ENCODE measurements at regions not wholly inside any gene's neighbourhood (a gene's known extent, or its start where the extent isn't known, plus 50 kb on each side); places are given as distances from the start of the nearest gene placed in this dataset.

DNA sequence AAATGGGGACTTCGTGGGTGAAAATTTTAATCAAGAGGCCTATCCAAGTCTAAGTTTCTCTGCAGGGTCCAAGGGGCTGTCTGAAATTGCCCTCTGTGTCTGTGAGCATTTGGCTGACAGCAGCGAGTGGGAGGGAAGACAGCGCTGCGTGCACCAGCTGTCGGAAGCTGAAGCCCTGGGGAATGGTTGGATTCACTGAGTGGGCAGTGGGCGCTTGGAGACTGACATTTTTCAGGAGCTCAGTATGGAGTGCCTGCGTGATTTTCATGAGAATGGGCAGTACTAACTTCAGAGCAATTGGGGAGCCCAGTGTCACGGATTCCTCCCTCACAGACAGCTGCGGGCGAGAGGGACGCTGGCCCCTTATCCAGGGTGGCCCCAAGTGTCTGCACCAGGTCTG is 388.8 kb upstream of the B3GAT1 start:
- DNase-seq (ENCODE audit: low spot score), result no peak

DNA sequence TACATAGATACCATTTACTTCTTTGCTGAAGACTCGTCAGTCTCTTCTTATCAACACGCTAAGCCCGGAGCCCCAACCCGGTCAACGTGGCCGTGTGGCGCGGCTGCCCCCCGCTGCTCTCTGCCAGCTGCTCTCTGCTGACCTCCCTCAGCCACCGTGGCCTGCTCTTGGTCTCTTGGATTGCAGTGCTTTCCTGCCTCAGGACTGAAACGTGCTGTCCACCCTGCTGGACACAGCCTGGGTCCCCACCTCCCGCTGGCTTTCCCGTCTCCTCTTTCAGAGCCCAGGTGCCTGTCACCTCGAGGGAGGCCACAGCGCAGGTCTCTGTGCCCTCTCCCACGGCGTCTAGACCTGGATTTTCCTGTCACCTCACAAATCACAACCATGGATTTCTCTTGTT is 388.1 kb upstream of the B3GAT1 start:
- DNase-seq (ENCODE audit: low spot score), result no peak

DNA sequence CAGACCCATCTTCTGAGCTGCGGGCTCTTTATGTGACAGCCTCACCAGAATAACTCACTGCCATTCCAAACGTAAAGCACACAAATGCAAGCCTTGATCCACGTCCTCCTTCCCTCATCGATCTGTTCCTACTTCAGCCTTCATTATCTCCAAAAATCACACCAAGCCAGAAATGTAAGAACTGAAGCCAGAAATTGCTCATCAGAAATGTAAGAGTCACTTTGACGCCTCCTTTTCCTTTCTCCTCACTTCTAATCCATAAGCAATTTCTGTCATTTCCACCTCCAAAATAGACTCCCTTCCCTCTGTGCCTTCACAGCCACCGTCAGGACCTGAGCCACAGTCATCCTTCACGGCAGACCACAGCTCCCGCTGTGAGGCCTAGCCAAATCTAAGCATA is 387.3 kb upstream of the B3GAT1 start:
- no peak for DNase-seq (ENCODE audit: low spot score)

DNA sequence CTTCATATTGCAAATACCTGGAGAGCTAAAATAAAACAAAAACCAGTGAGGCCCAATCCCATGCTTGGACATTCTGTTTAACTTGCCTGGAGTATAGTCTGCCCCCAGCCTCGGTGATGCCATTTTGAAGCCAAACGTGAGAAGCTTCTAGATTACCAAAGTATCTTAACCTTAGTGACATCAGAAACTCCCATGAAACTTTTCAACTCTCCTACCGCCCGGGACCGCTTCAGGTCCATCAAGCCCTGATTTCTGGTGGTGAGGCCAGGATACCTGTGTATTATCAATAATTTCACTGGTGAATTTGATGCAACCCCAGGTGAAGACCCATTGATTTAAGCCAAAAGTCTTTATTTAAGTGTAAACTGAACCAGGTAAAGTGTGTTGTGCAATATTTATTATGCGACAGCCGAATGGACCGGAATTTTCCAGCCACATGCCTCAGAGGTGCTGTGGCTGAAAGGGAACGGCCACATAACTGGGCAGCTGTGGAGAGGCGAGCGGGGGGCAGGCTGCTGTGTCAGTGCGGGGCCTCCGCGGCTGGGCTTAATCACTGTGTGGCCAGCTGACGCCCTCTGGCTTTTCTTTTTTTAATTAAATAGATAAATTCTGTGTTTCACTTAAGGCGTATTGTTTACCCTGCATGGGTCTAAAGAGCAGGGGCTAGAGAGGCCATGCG is 385.5 kb upstream of the B3GAT1 start:
- no peak for DNase-seq (ENCODE audit: low spot score)

DNA sequence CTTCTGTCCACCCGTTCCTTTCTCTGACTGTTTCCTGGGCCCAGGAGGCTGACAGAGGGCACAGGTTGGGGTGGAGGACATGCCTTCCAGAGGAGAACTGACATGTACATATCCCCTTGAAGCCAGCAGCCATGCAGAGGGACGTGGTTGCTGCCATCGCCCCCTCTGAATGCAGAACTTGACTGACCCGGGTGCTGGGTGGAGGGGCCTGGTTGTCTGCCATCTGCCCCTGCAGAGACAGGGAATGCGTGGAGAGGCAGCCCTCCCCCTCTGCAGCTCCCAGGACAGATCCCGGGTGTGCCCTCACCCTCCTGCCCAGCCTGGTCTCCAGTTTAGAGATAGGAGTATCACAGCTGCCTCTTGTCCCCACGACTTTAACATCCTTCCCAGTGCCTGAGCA is 383.0 kb upstream of the B3GAT1 start:
- no peak for DNase-seq (ENCODE audit: low spot score)

DNA sequence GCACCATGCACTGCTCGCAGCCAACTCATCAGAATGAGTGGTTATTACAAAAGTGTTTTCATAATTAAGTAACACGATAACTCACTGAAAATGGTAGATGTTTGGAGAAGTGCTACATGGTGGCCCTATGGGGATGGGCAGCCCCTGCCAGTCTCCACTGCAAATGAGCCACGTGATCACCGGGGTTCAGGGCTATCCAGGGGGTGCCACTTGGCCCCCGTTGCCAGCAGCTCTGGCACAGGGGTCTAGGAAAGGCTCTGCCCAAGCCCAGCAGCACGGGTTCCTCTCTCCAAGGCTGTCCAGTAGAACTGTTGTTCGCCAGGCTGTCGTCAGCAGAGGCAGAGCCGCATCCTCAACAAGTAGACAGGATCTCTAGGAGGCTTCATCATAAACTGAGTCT is 382.1 kb upstream of the B3GAT1 start:
- no peak for DNase-seq (ENCODE audit: low spot score)

DNA sequence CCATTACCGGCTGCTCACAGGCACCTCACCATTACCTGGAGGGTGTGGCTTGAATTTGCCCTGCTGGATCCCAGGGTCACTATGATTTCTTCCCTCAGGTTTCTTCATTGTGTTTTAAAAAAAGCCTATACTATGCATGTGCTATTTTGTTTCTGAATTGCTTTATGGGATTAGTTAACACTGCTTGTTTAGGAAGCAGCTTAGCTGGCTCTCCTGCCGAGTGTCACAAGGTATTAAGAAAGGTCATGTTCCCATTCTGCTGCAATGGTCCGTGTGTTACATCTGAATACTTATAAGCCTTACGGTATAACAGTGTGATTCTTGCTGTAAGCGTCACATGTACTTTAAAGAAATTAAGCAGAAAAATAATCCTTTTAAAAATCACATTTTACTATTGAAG is 380.6 kb upstream of the B3GAT1 start:
- DNase-seq (ENCODE audit: low spot score), result no peak

DNA sequence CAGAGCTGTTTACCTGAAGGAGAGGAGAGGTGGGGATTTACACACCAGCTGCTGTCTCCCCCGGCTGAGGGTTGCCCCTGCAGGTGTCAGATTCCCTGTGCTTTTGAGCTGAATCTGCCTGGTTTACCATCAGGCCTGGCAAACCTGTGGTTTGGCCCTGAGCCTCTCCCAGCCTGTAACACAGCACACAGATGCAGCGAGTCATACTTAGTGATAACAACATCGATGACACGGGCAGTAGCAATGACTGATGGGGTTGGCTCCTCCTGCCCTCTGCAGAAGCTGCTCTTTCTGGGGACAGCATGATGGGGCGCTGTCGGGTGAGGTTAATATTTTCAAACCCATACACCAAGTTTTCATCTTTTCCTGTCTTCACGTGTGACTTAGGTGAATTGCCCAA is 380.0 kb upstream of the B3GAT1 start:
- DNase-seq (ENCODE audit: low spot score), result no peak

DNA sequence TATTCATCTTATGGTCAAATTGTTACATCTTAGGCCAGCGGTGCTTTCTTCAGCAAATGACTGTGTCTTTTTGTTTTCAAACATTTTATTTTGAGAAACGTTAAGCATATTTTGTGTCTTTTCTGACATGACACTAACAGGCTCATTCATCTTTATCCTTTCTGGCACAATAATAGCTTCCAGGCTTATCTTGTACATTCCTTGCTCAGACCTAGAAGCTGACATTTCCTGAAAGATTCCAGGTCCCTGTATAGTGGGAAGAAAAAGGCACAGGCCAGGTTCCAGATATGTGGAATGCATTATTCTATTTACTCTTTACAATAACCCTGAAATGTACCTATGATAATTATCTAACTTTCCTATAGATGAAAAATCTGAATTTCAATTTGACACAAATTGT is 379.1 kb upstream of the B3GAT1 start:
- DNase-seq (ENCODE audit: low spot score), result no peak

DNA sequence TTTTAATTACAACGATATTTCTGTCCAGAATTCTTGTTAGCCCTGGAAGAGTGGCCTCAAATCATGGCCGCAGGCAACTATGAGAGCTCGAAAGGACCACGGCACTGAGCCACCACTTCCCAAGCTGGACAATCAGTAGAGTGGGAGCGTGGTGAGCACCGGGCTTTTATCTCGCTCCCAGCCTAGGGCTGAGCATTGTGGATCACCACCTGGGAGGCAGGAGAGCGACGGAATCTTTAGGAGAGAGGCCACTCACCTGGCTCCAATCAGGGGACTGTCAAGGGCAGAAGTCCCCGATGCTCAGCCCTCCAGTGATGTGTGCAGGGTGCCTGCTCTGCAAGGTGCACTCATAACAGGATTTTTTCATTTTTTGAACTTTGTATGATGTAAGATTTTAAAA is 377.1 kb upstream of the B3GAT1 start:
- DNase-seq (ENCODE audit: low spot score), result no peak

DNA sequence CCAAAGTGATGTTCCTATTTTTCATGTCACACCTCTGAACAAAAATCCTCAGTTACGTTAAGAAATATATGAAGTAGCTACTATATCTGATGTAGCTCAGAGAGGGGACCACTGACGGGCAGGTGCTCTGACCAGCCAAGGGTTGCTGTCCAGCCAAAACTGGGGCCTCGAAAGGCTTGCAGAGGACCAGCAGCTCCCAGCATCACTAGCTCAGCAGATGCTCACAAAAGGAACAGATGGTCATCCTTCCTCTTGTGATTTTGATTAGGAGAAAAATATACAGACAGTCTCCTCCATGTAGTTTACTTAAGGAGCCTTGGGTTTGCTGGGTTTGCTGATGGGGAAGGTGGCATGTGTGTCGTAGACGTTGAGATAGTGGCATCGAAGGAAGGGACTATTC is 374.6 kb upstream of the B3GAT1 start:
- no peak for DNase-seq (ENCODE audit: low spot score)

DNA sequence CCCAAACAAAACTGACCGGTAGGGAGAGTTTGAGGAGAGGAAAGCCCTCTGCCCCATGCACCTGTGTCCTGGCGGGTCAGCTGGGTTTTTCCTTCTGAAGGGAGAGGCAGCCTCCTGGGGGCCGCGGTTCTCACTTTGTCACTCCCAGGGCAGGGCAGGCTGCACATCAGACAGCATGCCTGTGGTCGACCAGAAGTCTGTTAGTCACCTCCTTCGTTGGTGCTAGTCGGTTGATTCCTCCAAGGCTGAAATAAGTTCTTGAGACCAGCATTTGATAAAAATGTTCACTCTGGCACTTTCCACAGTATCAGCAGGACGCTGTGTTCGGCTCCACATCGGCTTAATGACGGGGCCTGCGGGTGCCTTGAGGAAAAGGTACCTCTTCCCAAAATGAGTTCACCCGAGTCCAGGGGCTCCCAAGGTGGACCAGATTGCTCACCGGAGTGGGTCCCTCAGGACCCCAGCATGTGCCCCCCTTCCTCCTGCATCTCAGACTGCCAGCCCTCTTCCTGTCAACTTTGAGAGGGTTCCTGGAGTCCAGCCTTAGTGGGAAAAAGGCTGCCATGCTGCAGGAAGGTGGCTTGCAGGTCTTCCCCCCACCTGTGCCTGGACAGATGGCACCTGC is 373.7 kb upstream of the B3GAT1 start:
- no peak for DNase-seq (ENCODE audit: low spot score)

DNA sequence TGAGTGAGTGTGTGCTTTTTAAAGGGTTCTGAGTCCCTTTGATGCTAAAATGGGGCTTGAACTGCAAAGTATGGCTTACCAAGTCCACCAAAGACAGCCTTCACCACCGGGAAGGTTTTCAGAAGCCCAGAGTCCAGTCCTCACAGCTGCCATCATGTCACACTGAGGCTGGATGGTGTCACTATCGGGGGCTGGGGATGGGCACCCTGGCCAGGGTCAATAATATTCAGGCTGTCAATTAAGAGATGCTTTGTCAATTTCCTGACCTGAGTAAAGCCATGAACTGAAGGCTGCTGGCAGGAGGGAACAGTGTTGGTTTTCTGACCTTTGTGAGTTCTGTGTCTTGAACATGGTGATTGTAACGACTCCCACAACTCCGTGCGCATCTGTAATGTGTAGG is 373.0 kb upstream of the B3GAT1 start:
- no peak for DNase-seq (ENCODE audit: low spot score)

DNA sequence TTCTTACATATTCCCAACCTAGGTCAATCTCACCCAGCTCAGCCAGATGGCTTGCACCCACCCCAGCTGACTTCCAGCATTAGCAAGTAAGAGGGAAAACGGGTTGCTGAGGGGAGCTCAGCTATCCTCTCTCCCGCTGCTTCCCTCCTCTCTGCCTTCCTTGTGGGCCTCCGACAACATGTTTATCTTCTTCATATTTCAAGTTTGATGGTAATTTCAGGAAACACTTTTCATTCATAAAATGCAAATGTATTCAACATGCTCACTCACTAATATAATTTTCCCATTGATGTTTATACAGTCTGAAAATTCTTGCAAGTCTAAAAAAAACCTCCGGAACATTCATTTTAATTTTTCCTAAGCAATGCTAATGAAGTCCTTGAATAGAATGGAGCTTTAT is 372.5 kb upstream of the B3GAT1 start:
- DNase-seq (ENCODE audit: low spot score), result no peak

DNA sequence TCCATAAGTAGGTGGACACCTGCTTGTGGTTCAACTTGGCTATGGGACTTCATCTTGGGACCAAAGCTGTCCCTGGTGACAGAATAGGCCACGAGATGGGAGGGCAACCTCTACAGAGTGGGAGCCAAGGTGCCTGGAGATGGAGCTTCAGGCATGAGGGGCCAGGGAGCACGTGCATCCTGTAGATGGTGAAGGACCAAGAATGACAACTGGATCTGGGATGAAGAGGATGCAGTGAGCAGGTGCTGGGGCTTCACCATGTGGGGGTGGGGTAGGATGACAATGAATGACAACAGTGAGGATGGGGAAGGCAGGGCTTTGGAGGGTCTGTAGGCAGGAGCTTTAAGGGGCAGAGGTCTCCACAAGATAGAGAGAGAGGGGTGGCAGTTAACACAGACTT is 372.0 kb upstream of the B3GAT1 start:
- DNase-seq (ENCODE audit: low spot score), result no peak

DNA sequence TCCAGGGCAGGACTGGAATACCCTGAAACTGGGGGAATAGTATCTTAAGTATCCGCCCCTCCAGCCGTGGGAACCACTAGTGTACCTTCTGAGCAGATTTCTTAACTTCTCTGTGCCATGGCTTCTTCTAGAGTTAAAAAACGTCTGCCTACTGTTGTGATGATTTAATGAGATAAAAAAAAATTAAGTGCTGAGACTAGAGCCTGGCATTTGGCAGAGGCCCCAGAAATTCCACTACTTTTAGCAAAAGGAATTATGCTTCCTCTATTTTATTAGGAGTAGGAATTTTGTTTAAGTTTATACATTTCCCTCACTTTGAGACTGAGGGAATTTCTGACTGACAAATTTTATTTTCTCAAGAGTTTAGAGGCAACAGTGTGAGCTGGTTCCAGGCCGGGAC is 371.2 kb upstream of the B3GAT1 start:
- DNase-seq (ENCODE audit: low spot score), result no peak

DNA sequence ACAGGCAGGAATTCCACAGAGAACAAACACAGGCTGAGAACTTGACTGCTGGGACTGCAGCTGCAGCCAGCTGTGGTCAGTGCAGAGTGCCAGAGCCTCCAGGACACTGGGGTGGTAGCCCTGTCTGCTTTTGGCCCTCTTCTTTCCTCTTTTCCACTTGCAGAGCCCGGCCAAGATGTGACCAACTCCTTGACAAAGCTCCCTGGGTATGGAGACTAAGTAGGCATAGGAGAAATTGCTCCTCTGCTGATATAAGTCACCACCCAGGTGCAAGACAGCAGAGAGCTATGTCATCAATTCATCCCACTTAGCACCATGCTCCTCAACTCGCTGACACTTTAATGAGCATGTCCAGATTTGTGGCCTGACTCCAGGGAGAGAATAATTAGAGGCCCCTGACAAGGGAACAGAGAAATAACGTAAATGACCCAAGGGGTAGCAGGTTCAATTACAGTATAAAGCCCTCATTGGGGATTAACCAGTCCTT is 369.4 kb upstream of the B3GAT1 start:
- no peak for DNase-seq (ENCODE audit: low spot score)

DNA sequence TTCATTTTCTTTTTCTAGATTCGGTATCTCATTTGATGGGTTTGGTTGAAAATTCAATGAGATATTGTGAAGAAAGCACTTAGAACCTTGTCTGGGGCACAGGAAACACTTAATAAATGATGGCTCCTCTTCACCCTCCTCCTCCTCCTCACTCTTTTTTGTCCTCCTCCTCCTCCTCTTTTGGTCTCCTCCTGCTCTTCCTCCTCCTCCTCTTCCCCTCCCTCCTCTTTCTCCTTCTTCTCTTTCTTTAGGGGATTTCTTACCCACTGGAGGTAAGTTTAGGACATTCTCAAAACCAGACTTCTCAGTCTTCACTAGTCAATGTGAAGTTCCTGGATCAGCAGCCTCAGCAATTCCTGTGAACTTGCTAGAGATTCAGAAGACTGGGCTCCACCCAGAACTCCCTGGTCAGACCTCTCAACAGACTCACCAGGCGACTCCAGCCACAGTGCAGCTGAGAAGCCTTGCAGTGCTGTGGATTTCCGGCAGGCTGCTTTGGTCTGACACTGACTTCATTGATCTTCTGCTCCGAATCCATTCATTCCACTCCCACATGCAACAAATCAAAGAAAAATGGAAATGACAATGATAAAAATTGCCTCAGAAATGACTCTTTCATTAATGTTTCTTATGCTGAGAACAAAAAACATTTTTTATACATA is 368.6 kb upstream of the B3GAT1 start:
- no peak for DNase-seq (ENCODE audit: low spot score)

DNA sequence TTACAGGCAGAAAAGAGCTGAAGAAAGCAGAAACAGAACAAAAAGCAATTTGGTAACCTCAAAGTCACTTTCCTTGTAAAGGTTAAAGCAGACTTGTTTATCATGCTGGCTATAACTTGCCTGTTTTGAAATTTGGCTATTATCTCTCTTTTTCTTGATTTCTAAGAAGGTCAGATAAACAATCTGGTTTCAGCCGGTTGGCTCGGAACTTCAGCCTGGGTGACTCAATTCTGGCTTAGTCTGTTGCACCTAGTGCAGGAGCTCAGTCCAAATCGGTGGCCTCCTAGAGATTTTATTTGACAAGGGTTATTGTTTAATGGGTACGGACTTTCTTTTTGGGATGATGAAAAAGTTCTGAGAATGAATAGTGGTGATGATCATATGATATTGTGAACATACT is 367.1 kb upstream of the B3GAT1 start:
- no peak for DNase-seq (ENCODE audit: low spot score)

DNA sequence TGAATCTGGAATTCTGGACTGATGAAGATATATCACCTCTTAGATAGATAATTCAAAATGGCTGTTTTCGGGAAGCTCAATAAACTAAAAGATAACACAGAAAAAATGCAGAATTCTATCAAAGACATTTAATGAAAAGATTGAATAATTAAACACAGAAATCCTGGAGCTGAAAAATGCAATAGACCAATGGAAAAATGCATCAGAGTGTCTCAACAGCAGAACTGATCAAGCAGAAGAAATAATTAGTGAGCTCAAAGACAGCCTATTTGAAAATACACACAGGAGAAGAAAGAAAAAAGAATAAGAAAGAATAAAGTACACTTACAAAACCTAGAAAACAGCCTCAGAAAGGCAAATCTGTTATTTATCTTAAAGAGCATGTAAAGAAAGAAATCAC is 356.4 kb upstream of the B3GAT1 start:
- no peak for DNase-seq (ENCODE audit: low spot score)

DNA sequence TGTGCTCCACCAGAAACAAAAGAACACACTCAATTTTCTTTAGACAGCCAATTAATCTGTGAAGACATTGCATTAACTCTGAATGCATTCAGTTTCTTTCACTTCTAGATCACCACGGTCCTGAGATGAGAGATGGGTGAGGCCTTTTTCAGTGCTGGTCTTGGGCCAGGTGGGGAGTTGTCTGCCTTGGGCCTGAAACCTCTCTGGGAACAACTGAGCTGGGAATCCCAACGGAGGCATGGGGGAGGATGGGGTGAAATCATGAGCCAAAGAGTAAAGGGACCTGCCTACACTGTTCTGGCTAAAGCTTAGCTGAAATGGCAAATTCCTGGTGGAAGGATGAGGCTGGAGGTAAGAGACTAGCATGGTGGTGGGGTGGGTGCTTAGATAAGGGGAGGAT is 353.5 kb upstream of the B3GAT1 start:
- DNase-seq (ENCODE audit: low spot score), result no peak

DNA sequence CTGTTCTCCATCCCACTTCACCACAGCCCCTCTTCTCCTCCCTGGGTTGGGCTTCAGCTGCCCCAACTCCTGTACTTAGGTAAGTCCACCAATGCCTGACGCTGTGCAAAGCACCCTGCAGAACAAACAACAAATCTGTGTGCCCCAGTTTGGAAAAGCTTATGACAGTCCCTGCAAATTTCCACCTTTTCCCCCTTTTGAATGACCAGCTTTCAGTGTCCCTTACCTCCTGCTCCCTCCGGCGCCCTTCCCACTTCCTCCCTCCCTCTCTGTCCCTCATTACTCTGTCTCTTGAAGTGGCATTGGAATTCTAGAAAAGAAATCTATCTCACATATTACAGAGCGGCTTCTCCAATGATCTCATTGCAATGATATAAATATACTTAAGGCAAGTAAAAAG is 352.9 kb upstream of the B3GAT1 start:
- no peak for DNase-seq (ENCODE audit: low spot score)

DNA sequence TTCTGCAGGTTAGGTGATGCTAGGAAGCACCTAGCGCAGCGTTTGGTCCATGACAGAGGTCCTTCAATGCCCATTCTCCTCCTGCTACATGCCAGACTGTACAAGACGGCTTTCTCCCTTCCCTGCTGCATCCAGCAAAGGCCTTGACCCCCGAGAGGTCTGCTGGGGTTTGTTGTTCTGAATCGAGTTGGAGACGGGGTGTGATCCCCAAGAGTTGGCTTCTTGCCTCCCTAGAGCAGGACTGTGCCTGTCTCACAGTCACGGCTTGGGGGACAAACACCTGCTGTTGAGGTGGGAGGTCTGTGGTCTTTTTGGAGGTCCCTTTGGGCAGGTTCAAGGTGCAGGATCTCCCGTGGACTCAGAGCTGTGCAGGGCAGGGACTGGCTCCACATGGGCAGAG is 352.3 kb upstream of the B3GAT1 start:
- DNase-seq (ENCODE audit: low spot score), result no peak

DNA sequence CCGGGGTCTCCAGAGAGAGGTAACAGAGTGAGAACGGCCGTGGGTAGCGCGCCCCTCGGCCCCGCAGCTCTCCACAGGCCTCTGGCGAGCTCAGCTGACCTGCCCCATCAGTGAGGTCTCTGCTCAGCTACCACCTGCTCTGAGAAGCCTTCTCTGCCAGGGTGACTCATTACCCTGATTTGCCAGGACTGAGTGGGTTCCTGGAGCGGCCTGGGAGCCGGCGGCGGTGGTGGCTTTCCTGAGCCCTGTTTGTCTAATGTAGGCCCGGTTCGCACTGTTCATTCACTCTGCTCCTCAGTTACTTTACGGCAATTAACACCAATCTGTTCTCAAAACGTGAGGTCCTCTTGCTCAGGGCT is 351.0 kb upstream of the B3GAT1 start:
- DNase-seq (ENCODE audit: low spot score), result no peak
